ENCODE measurements at regions not wholly inside any gene's neighbourhood (a gene's known extent, or its start where the extent isn't known, plus 50 kb on each side); places are given as distances from the start of the nearest gene placed in this dataset.

- TF ChIP-seq MAX (IDR thresholded peaks at IDR 0.05; ENCODE audit: low read depth) (no peak), FOXM1 (IDR thresholded peaks at IDR 0.05; ENCODE audit: low read depth) (no peak), MXI1 (IDR thresholded peaks at IDR 0.05; ENCODE audit: low read depth, low read length) (no peak), CHD2 (IDR thresholded peaks at IDR 0.05; ENCODE audit: low read length, partially characterized antibody) (no peak), CTCF (IDR thresholded peaks at IDR 0.05) (no peak), EP300 (IDR thresholded peaks at IDR 0.05; ENCODE audit: borderline replicate concordance in 1 of 2, low read depth in 1 of 2, low read length in 1 of 2) (no peak), EZH2phosphoT487 (IDR thresholded peaks at IDR 0.05; ENCODE audit: borderline replicate concordance, low read depth) (no peak), TAF1 (IDR thresholded peaks at IDR 0.05; ENCODE audit: borderline replicate concordance, low read depth, low read length) (no peak), JUND (IDR thresholded peaks at IDR 0.05) (no peak), FOSL2 (IDR thresholded peaks at IDR 0.05; ENCODE audit: borderline replicate concordance, low read depth) (no peak), TEAD4 (IDR thresholded peaks at IDR 0.05; ENCODE audit: borderline replicate concordance, insufficient read depth) (no peak), RAD21 (IDR thresholded peaks at IDR 0.05; ENCODE audit: low read length) (no peak), REST (IDR thresholded peaks at IDR 0.05; ENCODE audit: low read depth, low read length) (no peak), FOXJ3 (CRISPR knock-in tag; IDR thresholded peaks at IDR 0.05) (no peak)
These were observed 180.2 kb upstream of the PZP start for GRCh38 chr12:9388379-9388778.
